HT-29 (cell line): ENCODE measurements at regions not wholly inside any gene's neighbourhood (a gene's known extent, or its start where the extent isn't known, plus 50 kb on each side); places are given as distances from the start of the nearest gene placed in this dataset.
A peak's percentile ranks its signal among the peaks of the same experiment; 100 is the strongest.
"Not testable (repeated sequence)": the region's sequence is repeated elsewhere in the genome, so short reads cannot be mapped to it uniquely, and the experiment has no call there.

Source experiments
- DNase-seq: peaks from one replicate; pipeline ENCODE4 v3.0.0-alpha.2; 2015; ENCODE audit warnings: low spot score

- peak; percentile 22 for DNase-seq
These were observed 92.9 kb downstream of the GPR139 start for GRCh38 chr16:19980632-19981265.

GRCh38 chr16:19979638-19980037 is 94.1 kb downstream of the GPR139 start:
- DNase-seq = no peak

- DNase-seq = no peak
These were observed 90.0 kb upstream of the GPRC5B start for GRCh38 chr16:19974607-19975006.

- no peak for DNase-seq
These were observed 87.5 kb upstream of the GPRC5B start for GRCh38 chr16:19972111-19972510.

- no peak for DNase-seq
These were observed 84.4 kb upstream of the GPRC5B start for GRCh38 chr16:19968891-19969683.

GRCh38 chr16:19967963-19968362 is 83.3 kb upstream of the GPRC5B start:
- DNase-seq = no peak

GRCh38 chr16:19967561-19967960 is 82.9 kb upstream of the GPRC5B start:
- DNase-seq = no peak

- DNase-seq = no peak
These were observed 78.7 kb upstream of the GPRC5B start for GRCh38 chr16:19963301-19963700.

GRCh38 chr16:19960183-19960582 is 75.5 kb upstream of the GPRC5B start:
- DNase-seq = no peak

- DNase-seq = no peak
These were observed 75.1 kb upstream of the GPRC5B start for GRCh38 chr16:19959736-19960135.

- DNase-seq = not testable (repeated sequence)
These were observed 71.2 kb upstream of the GPRC5B start for GRCh38 chr16:19955896-19956295.

- DNase-seq = not testable (repeated sequence)
These were observed 70.4 kb upstream of the GPRC5B start for GRCh38 chr16:19955084-19955483.

GRCh38 chr16:19948186-19949104 is 63.8 kb upstream of the GPRC5B start:
- DNase-seq = peak; percentile 2

- DNase-seq = no peak
These were observed 61.3 kb upstream of the GPRC5B start for GRCh38 chr16:19945934-19946333.

- no peak for DNase-seq
These were observed 55.5 kb upstream of the GPRC5B start for GRCh38 chr16:19940195-19940594.

- DNase-seq = no peak
These were observed 54.9 kb upstream of the GPRC5B start for GRCh38 chr16:19939553-19939952.

- DNase-seq = no peak
These were observed 53.9 kb upstream of the GPRC5B start for GRCh38 chr16:19938536-19938935.

GRCh38 chr16:19936441-19936840 is 51.8 kb upstream of the GPRC5B start:
- DNase-seq = no peak

- no peak for DNase-seq
These were observed 51.0 kb upstream of the GPRC5B start for GRCh38 chr16:19935694-19936093.
